Heart left ventricle (tissue), 16 donors: ENCODE measurements at regions not wholly inside any gene's neighbourhood (a gene's known extent, or its start where the extent isn't known, plus 50 kb on each side); places are given as distances from the start of the nearest gene placed in this dataset.
A peak's percentile ranks its signal among the peaks of the same experiment; 100 is the strongest.

Experiments
- ATAC-seq, 4 donors: fragments of 200-7000 bp; cut with Tn5 transposase; one replicate each; pipeline ENCODE4 v1.9.1; 2020 to 2022; ENCODE audit warnings: moderate library complexity in 4 of 4, mild to moderate bottlenecking in 3 of 4, moderate number of reproducible peaks in 1 of 4
- DNase-seq, 5 donors: peaks; one replicate each; pipeline ENCODE4 v3.0.0-alpha.2; 2020
- H3K27ac ChIP-seq, 12 donors: fragments of 200-600 bp; sonication (generic) in 4 of 12; one replicate each; pipeline versions ENCODE4 v1.5.0 to v1.8.0; 2016 to 2022; ENCODE audit warnings: mild to moderate bottlenecking in 2 of 12
- H3K27me3 ChIP-seq, 9 donors: fragments of 200-600 bp; sonication (generic) in 2 of 9; one replicate each; pipeline versions ENCODE4 v1.5.1 to v1.8.0; 2016 to 2022; ENCODE audit warnings: mild to moderate bottlenecking in 3 of 9
- H3K36me3 ChIP-seq, 9 donors: fragments of 200-600 bp; sonication (generic) in 2 of 9; one replicate each; pipeline versions ENCODE4 v1.5.0 to v1.8.0; 2018 to 2022; ENCODE audit warnings: mild to moderate bottlenecking in 2 of 9
- H3K4me1 ChIP-seq, 12 donors: fragments of 200-600 bp; sonication (generic) in 4 of 12; one replicate each; pipeline versions ENCODE4 v1.5.0 to v1.8.0; 2016 to 2022; ENCODE audit warnings: mild to moderate bottlenecking in 3 of 12
- H3K4me3 ChIP-seq, 12 donors: fragments of 200-600 bp; sonication (generic) in 4 of 12; one replicate each; pipeline versions ENCODE4 v1.5.0 to v1.8.0; 2017 to 2022; ENCODE audit warnings: mild to moderate bottlenecking in 9 of 12, moderate library complexity in 4 of 12
- H3K9me3 ChIP-seq, 12 donors: fragments of 200-600 bp; sonication (generic) in 4 of 12; one replicate each; pipeline versions ENCODE4 v1.5.0 to v1.8.0; 2016 to 2022; ENCODE audit warnings: mild to moderate bottlenecking in 1 of 12
- CTCF ChIP-seq, 12 donors: fragments of 200-600 bp; sonication (generic) in 4 of 12; IDR thresholded peaks; one replicate each; pipeline versions ENCODE4 v1.5.0 to v1.8.0; 2018 to 2022; ENCODE audit warnings: antibody characterized with exemption in 12 of 12, mild to moderate bottlenecking in 5 of 12
- POLR2A ChIP-seq, 2 donors: fragments of 450-650 bp; IDR thresholded peaks; one replicate each; pipeline ENCODE4 v1.6.1; 2017; ENCODE audit warnings: antibody characterized with exemption in 2 of 2, mild to moderate bottlenecking in 2 of 2, moderate library complexity in 2 of 2
- WGBS, 4 donors: extraction: QIAGEN DNeasy Blood & Tissue Kit in 2 of 4; methylation state at CpG; one replicate each; pipeline versions ENCODE4 v1.1.5 to v1.1.7; 2013 to 2018; 5-methylcytosine and 5-hydroxymethylcytosine counted together
- intact Hi-C, 10 donors: fragments of 100-400 bp; cut with DNase I; formaldehyde crosslinking; loops; one replicate each; pipeline versions ENCODE4 v1.11.1 to v1.14.2; 2022
- donor health status: ischemic (EF 13 %, LVEDD 7.1; RV severe dilation, severe dysfunction).
- donor health status: healthy with polysubstance abuse.
- donor health status: DM: no; HTN: yes; CAD: no.
- donor health status: DM: no; HTN: no; CAD: no.
- donor health status: ischemic (EF 25% LVEDD 6.9; RV normal size, moderate dysfunction).
- donor health status: ischemic (EF 25% LVEDD 5.7; RV mildly dilated, moderate dysfunction).
- donor health status: healthy.
- donor health status: DM: yes; HTN: yes; CAD: no.
- donor health status: ischemic (EF 35%, LVEDD 5.7; RV mildly dilated, moderate dysfunction).
- donor health status: nonischemic (EF 11% LVEDD 7.7; RV severe dilation, severe dysfunction).
- donor health status: DM: yes; HTN: yes; CAD: no.
- donor health status: PGD.
- donor health status: ischemic (EF 29% LVEDD 5.4; RV normal size, mild dysfunction).
- donor health status: nonischemic (EF 23%, LVEDD 6.1; RV moderate dilation, normal function).

DNA sequence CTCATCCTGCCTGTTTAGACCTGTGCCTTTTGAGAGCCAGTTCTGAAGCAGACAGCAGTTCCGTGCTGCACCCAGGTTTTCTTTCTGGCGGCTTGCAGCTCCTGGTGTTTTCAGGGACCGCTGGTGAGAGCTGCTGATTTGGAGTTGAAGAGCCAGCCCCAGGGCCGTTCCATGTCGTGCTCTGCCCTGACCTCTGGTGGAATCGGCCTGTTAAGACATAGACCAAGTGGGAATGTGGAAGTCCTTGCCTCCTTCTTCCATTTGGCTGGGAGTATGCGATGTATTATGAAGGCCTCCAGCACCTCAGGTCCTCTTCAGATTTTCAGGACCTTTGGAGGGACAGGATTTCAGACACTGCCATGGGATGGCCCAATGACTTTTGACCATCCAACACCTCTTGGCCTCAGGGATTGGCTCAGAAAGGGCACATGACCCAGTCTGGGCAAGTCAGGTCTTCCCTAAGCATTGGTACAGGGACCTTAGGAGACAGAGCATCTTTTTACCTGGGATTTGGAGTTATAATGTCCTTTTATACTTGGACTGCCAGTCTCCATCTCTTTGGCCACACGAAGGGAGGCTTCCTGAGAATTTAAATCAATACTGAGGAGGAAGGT lies 136.1 kb upstream of the CLINT1 start:
- ATAC-seq: peak; percentile 91 to 96 (median 95)
- intact Hi-C loops: loop anchor here (1.0 to 10.0 kb wide), 11 partner anchors 48 to 233 kb away; partner anchors contain the start of gene CLINT1 (in 2 of the 10)
- Histone ChIP-seq H3K27me3 (peaks cover 0 to 4% (median 0%) of the 10 kb centered on the region in 9 donors), H3K4me1 (no peaks in the 10 kb centered on the region), H3K27ac (no peak overlapping the region), H3K36me3 (no peaks in the 10 kb centered on the region), H3K4me3 (no peak overlapping the region), H3K9me3 (no peaks in the 10 kb centered on the region)
- TF ChIP-seq CTCF (IDR thresholded peaks at IDR 0.05): peak; percentile 56 to 81 (median 76)
- no peak for TF ChIP-seq POLR2A (IDR thresholded peaks at IDR 0.05)
- 17 to 22% (median 21%) methylated on average over 6 to 8 of the region's 8 CpGs for WGBS, 4 donors
- DNase-seq: peak; percentile 60 to 73 (median 69)

GRCh38 chr5:157993986-157994691 lies 135.2 kb upstream of the CLINT1 start:
- 83 to 91% (median 87%) methylated on average over 6 of the region's 6 CpGs for WGBS, 4 donors
- intact Hi-C loops: loop anchor here in 9 of 10 donors (2.0 to 10.0 kb wide), 8 partner anchors 47 to 179 kb away; partner anchors contain the start of gene CLINT1 (in 2 of the 9)
- no peak for ATAC-seq

GRCh38 chr5:157993201-157993600 lies 134.3 kb upstream of the CLINT1 start:
- TF ChIP-seq CTCF (IDR thresholded peaks at IDR 0.05): no peak
- TF ChIP-seq POLR2A (IDR thresholded peaks at IDR 0.05): no peak
- Histone ChIP-seq H3K27me3 (peaks cover 0 to 4% (median 0%) of the 10 kb centered on the region in 9 donors), H3K9me3 (no peaks in the 10 kb centered on the region), H3K4me3 (no peak overlapping the region), H3K27ac (no peak overlapping the region), H3K36me3 (no peaks in the 10 kb centered on the region), H3K4me1 (no peaks in the 10 kb centered on the region)
- ATAC-seq (no peak), DNase-seq (no peak)
- intact Hi-C loops: loop anchor here in 5 of 10 donors (5.0 to 10.0 kb wide), 4 partner anchors 46 to 178 kb away; partner anchors contain the start of gene CLINT1 (in 2 of the 5)
- WGBS, 4 donors: 83 to 89% (median 85%) methylated on average over 2 of the region's 2 CpGs

More at GRCh38 chr5:157993986-157994691, 135.2 kb upstream of the CLINT1 start:
- TF ChIP-seq POLR2A (IDR thresholded peaks at IDR 0.05) (no peak), CTCF (IDR thresholded peaks at IDR 0.05) (no peak)
- no peak overlapping the region for H3K27ac ChIP-seq
- H3K27me3 ChIP-seq: peaks cover 0 to 4% (median 0%) of the 10 kb centered on the region in 9 donors
- DNase-seq: no peak
- no peaks in the 10 kb centered on the region for H3K36me3 ChIP-seq
- H3K4me1 ChIP-seq: no peaks in the 10 kb centered on the region
- no peaks in the 10 kb centered on the region for H3K9me3 ChIP-seq
- no peak overlapping the region for H3K4me3 ChIP-seq

GRCh38 chr5:157990583-157991181 lies 131.7 kb upstream of the CLINT1 start:
- 80 to 89% (median 87%) methylated on average over 4 of the region's 4 CpGs for WGBS, 4 donors
- H3K4me1 ChIP-seq: no peaks in the 10 kb centered on the region
- intact Hi-C loops: loop anchor here in 5 of 10 donors (5.0 to 10.0 kb wide), 4 partner anchors 43 to 176 kb away; partner anchors contain the start of gene CLINT1 (in 2 of the 5)
- TF ChIP-seq CTCF (IDR thresholded peaks at IDR 0.05) (no peak), POLR2A (IDR thresholded peaks at IDR 0.05) (no peak)
- no peak for ATAC-seq
- H3K9me3 ChIP-seq: no peaks in the 10 kb centered on the region
- no peaks in the 10 kb centered on the region for H3K27me3 ChIP-seq
- no peak overlapping the region for H3K4me3 ChIP-seq
- DNase-seq: no peak
- no peak overlapping the region for H3K27ac ChIP-seq
- no peaks in the 10 kb centered on the region for H3K36me3 ChIP-seq
